PC-9 (cell line): ENCODE measurements at regions not wholly inside any gene's neighbourhood (a gene's known extent, or its start where the extent isn't known, plus 50 kb on each side); places are given as distances from the start of the nearest gene placed in this dataset.

Experiments used
- BruUV-seq: library from RNA; stranded (reverse); fragments of 400-500 nt; replicated peaks from 2 replicates; lab custom pipeline; 2021; lab: Mats Ljungman, UMichigan
- CTCF ChIA-PET: fragments of 300-600 bp; sonication (Branson Sonifier 250); formaldehyde crosslinking; loops from one replicate; lab custom pipeline; 2022; ENCODE audit warnings: antibody characterized with exemption; lab: Charles Lee
- POLR2A ChIA-PET: fragments of 300-600 bp; sonication (Branson Sonifier 250); formaldehyde crosslinking; loops from one replicate; lab custom pipeline; 2022; ENCODE audit warnings: antibody characterized with exemption; ENCODE audit not compliant: unreplicated experiment; lab: Charles Lee
- DNase-seq, 2 experiments: peaks; one replicate each; pipeline versions ENCODE4 v3.0.0 to v3.0.0-alpha.2; 2015 to 2022; ENCODE audit warnings: mixed read lengths in 1 of 2
- H2AFZ ChIP-seq: fragments of 200-600 bp; sonication (generic); 2 replicates; pipeline ENCODE4 v1.8.1; 2017; ENCODE audit warnings: antibody characterized with exemption
- H3F3A ChIP-seq: fragments of 200-600 bp; sonication (generic); 2 replicates; pipeline ENCODE4 v1.8.1; 2017; ENCODE audit warnings: antibody characterized with exemption, mild to moderate bottlenecking, low read depth; ENCODE audit not compliant: insufficient read depth
- H3K27ac ChIP-seq: fragments of 200-600 bp; sonication (generic); 2 replicates; pipeline ENCODE4 v1.6.1; 2016; ENCODE audit warnings: mixed run types
- H3K27me3 ChIP-seq: fragments of 200-600 bp; sonication (generic); 2 replicates; pipeline ENCODE4 v1.6.1; 2016; ENCODE audit warnings: low read depth, mixed run types; ENCODE audit not compliant: insufficient read depth
- H3K36me3 ChIP-seq: fragments of 200-600 bp; sonication (generic); 2 replicates; pipeline ENCODE4 v1.6.1; 2016; ENCODE audit warnings: low read depth, mixed run types
- H3K4me1 ChIP-seq: fragments of 200-600 bp; sonication (generic); replicated peaks from 2 replicates; pipeline ENCODE4 v1.6.1; 2016; ENCODE audit warnings: mixed run types; ENCODE audit not compliant: insufficient read depth
- H3K4me2 ChIP-seq: fragments of 200-600 bp; sonication (generic); 2 replicates; pipeline ENCODE4 v1.6.1; 2017; ENCODE audit warnings: mixed run types
- H3K4me3 ChIP-seq: fragments of 200-600 bp; sonication (generic); 2 replicates; pipeline ENCODE4 v1.6.1; 2016; ENCODE audit warnings: mixed run types
- H3K79me2 ChIP-seq: fragments of 200-600 bp; sonication (generic); 2 replicates; pipeline ENCODE4 v1.6.1; 2017; ENCODE audit warnings: low read depth, mixed run types
- H3K9me2 ChIP-seq: fragments of 200-600 bp; sonication (generic); 2 replicates; pipeline ENCODE4 v1.8.1; 2017; ENCODE audit warnings: mild to moderate bottlenecking; ENCODE audit not compliant: insufficient read depth
- H3K9me3 ChIP-seq: fragments of 200-600 bp; sonication (generic); 2 replicates; pipeline ENCODE4 v1.8.1; 2016; ENCODE audit warnings: low read depth; ENCODE audit not compliant: insufficient read depth
- H4K20me1 ChIP-seq: fragments of 200-600 bp; sonication (generic); 2 replicates; pipeline ENCODE4 v1.8.1; 2017; ENCODE audit not compliant: insufficient read depth
- EZH2 ChIP-seq: fragments of 200-600 bp; sonication (generic); IDR thresholded peaks from 2 replicates; pipeline ENCODE4 v1.8.0; 2017; ENCODE audit warnings: antibody characterized with exemption, low read depth
- intact Hi-C: fragments of 100-400 bp; cut with micrococcal nuclease; formaldehyde crosslinking; loops from one replicate; pipeline ENCODE4 v1.10.0; 2022; ENCODE audit not compliant: unreplicated experiment
- TF ChIP-seq, protein P1 (sequence below): fragments of 200-600 bp; sonication (generic); conservative IDR thresholded peaks from 2 replicates; pipeline ENCODE4 v1.6.1; 2017; ENCODE audit warnings: mixed run types, antibody characterized with exemption, mild to moderate bottlenecking, moderate library complexity

DNA sequence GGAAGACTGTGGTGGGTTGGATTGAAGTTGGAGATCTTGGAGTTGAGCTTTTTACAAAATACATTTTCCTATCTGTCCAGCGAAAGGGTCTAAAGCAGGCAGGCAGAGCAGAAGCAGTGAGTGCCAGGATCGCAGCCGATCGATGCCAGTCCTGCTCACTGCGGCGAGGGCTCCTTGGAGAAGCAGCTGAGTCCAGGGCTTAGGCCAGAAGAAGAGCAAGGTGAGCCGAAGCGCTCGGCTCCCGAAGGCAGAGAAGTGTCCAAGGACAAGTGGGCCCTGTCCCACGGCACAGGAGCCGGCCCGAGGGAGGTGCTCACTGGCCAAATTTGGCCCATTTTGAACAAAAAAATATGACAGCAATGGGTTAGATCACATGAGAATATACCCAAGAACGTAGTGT is 637.8 kb downstream of the BRD1 start:
- no peaks in the 10 kb centered on the region for H3K9me2 ChIP-seq
- CTCF ChIA-PET, result no interaction called here
- no peaks in the 10 kb centered on the region for H3K9me3 ChIP-seq
- no TSS peak for BruUV-seq
- H3K27me3 ChIP-seq, result peaks cover 100% of the 10 kb centered on the region
- H3F3A ChIP-seq, result no peaks in the 10 kb centered on the region
- H3K36me3 ChIP-seq, result no peaks in the 10 kb centered on the region
- POLR2A ChIA-PET, result no interaction called here
- TF ChIP-seq, protein P1, sequence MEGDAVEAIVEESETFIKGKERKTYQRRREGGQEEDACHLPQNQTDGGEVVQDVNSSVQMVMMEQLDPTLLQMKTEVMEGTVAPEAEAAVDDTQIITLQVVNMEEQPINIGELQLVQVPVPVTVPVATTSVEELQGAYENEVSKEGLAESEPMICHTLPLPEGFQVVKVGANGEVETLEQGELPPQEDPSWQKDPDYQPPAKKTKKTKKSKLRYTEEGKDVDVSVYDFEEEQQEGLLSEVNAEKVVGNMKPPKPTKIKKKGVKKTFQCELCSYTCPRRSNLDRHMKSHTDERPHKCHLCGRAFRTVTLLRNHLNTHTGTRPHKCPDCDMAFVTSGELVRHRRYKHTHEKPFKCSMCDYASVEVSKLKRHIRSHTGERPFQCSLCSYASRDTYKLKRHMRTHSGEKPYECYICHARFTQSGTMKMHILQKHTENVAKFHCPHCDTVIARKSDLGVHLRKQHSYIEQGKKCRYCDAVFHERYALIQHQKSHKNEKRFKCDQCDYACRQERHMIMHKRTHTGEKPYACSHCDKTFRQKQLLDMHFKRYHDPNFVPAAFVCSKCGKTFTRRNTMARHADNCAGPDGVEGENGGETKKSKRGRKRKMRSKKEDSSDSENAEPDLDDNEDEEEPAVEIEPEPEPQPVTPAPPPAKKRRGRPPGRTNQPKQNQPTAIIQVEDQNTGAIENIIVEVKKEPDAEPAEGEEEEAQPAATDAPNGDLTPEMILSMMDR, result no peak
- peak; percentile 54; the same call in 1 of the 2 replicates for TF ChIP-seq EZH2
- no peaks in the 10 kb centered on the region for H3K4me1 ChIP-seq
- DNase-seq, result no peak
- no peak overlapping the region for H2AFZ ChIP-seq
- H3K27ac ChIP-seq, result no peak overlapping the region
- intact Hi-C loops, result no loop called here
- H4K20me1 ChIP-seq, result no peaks in the 10 kb centered on the region
- no peak overlapping the region for H3K4me2 ChIP-seq
- no peak overlapping the region for H3K4me3 ChIP-seq
- H3K79me2 ChIP-seq, result no peaks in the 10 kb centered on the region

DNA sequence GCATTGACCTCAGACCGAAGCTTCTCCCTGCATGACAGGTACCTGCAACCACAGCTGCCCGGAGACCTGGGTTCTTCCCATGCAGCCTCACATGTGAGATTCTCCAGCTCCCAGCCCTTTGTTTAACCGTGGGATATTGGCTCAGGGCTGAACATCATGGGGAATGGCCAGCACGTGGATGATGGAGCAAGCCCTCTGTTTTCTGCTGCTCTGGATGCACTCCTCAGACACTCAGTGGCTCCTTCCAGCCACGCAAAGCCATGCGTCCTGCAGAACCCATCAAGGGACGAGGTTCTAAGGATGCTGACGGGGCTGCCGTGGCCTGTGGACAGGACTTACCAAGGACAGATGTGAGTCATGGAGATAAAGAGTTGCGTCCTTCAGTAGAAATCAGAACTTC is 639.1 kb downstream of the BRD1 start:
- H2AFZ ChIP-seq, result no peak overlapping the region
- H3K9me2 ChIP-seq, result no peaks in the 10 kb centered on the region
- CTCF ChIA-PET, result no interaction called here
- no peak overlapping the region for H3K4me3 ChIP-seq
- DNase-seq, result no peak
- TF ChIP-seq, protein P1, result no peak
- no peak for TF ChIP-seq EZH2
- BruUV-seq, result no TSS peak
- no peak overlapping the region for H3K4me2 ChIP-seq
- H3K9me3 ChIP-seq, result no peaks in the 10 kb centered on the region
- peaks cover 100% of the 10 kb centered on the region for H3K27me3 ChIP-seq
- H3K36me3 ChIP-seq, result no peaks in the 10 kb centered on the region
- no peaks in the 10 kb centered on the region for H3K4me1 ChIP-seq
- intact Hi-C loops, result no loop called here
- no peaks in the 10 kb centered on the region for H3K79me2 ChIP-seq
- no peaks in the 10 kb centered on the region for H3F3A ChIP-seq
- no peaks in the 10 kb centered on the region for H4K20me1 ChIP-seq
- POLR2A ChIA-PET, result no interaction called here
- no peak overlapping the region for H3K27ac ChIP-seq

DNA sequence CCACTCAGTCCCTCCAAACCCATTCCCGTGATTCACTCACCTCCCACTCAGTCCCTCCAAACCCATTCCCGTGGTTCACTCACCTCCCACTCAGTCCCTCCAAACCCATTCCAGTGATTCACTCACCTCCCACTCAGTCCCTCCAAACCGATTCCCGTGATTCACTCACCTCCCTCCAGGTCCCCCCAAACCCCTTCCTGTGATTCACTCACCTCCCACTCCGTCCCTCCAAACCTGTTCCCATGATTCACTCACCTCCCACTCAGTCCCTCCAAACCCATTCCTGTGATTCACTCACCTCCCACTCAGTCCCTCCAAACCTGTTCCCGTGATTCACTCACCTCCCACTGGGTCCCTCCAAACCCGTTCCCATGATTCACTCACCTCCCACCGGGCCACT is 639.6 kb downstream of the BRD1 start:
- BruUV-seq, result no TSS peak

More for the DNA sequence above, 639.6 kb downstream of the BRD1 start:
- Histone ChIP-seq H3K4me2 (no peak overlapping the region), H4K20me1 (no peaks in the 10 kb centered on the region), H3K4me3 (no peak overlapping the region), H3K4me1 (no peaks in the 10 kb centered on the region), H2AFZ (no peak overlapping the region), H3K9me3 (no peaks in the 10 kb centered on the region), H3K36me3 (no peaks in the 10 kb centered on the region), H3K79me2 (no peaks in the 10 kb centered on the region), H3K9me2 (no peaks in the 10 kb centered on the region), H3K27me3 (peaks cover 100% of the 10 kb centered on the region), H3K27ac (no peak overlapping the region), H3F3A (no peaks in the 10 kb centered on the region)
- intact Hi-C loops, result no loop called here
- ChIA-PET POLR2A (no interaction called here), CTCF (no interaction called here)
- DNase-seq, result no peak
- TF ChIP-seq EZH2, result no peak
- TF ChIP-seq, protein P1, result no peak
